ENCODE measurements at regions not wholly inside any gene's neighbourhood (a gene's known extent, or its start where the extent isn't known, plus 50 kb on each side); places are given as distances from the start of the nearest gene placed in this dataset.

DNA sequence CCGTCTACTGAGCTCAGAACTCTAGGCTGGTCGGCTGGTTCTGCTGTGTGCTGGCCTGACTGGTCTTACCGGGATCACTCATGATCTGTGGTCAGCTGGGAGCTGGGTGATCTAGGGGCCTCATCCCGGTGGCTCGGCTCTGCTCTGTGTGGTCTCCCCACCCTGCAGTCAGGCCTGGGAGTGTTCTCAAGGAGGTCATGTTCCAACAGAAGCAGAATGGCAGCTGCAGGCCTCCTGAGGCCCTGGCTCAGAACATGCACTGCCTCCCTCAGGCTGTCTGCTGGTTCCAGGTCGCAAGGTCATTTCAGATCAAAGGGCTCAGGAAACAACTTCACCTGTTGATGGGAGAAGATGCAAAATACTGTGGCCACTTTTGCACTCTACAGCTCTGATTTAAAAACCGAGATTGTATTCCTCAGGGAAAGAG is 81.1 kb upstream of the RFX8 start:
- DNase-seq (ENCODE audit: low read depth) = no peak

DNA sequence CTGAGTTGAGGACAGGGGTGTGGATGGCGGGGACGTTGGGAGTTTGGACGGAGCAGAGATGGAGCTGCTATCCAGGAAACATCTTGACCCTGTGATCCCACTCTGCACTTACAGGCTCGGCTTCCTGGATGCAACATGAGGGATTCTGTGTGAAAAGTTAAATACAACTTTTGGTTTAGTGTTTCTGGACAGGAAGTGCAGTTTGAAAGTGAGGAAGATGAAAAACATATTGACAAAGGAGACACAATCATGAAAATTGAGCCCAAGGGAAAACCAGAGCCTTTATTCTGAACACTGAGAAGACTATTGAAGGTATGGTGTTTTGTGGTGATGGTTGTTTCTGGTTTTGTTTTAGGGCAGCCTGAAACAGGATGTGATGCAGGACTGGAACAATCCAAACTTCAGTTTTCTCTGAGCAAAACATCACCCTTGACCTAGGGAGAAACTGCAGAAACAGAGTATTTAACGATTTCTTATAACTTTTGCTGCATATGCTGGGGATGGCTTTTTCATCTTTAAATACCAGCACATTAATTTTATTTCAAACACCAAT is 76.5 kb upstream of the RFX8 start:
- DNase-seq (ENCODE audit: low read depth) = no peak

GRCh38 chr2:101550555-101550954 is 75.6 kb upstream of the RFX8 start:
- no peak for DNase-seq (ENCODE audit: low read depth)

DNA sequence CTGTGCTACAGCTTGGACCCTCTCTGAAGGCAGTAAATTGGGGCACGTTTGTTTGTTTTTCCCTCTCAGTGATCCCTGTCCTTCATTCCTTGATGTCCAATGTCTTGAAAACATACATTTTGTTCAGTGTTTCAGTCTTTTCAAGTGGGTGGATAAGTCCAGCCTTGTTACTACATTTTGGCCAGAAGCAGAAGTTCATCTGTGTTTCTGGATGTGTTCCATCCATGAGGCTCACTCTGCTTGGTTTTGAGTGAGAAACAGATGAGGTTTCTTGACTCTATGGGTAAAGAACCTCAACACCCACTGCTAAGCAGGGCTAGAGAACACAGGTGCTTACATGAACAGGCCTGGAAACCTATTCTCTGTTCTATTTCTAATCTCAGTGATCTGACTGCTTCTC is 74.5 kb upstream of the RFX8 start:
- no peak for DNase-seq (ENCODE audit: low read depth)

- DNase-seq (ENCODE audit: low read depth) = peak; percentile 78
These were observed 71.6 kb upstream of the RFX8 start for GRCh38 chr2:101546376-101547058.

DNA sequence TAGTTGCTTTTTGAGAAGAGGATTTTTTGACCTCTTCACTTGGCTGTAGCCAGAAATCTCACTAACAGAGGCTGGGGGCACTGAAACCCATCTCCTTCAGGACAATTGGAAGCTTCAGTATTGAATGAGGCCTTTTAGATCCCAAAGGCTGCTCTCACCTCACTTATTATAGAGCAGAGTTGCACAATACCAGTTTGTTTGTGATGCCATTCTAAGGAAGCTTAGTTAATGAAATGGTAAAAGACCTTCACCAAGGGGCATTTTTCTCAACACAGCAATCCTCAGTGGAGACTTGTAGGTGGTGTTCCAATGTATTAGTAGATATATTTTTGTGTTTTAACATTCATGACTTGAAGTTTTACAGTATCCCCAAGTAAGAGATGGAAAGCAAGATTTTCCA is 71.0 kb upstream of the RFX8 start:
- DNase-seq (ENCODE audit: low read depth) = no peak

DNA sequence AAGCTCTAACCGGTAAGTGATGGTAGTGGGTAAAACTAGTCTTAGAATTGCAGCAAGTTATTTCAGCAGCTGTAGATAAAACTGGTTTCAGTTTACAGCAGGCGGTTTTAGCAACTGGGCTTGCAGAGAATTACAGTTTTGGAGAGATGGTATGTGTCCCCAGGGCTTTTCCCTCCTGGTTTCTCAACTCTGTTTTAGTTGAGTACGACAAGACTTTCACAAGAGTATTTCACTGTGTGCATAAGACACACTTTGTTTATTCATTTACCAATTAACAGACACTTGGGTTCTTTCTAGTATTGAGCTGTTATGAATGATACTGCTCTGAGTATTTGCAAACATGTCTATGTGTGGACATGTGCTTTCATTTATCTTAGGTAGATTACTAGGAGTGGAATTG is 65.6 kb upstream of the RFX8 start:
- DNase-seq (ENCODE audit: low read depth) = peak; percentile 34

DNA sequence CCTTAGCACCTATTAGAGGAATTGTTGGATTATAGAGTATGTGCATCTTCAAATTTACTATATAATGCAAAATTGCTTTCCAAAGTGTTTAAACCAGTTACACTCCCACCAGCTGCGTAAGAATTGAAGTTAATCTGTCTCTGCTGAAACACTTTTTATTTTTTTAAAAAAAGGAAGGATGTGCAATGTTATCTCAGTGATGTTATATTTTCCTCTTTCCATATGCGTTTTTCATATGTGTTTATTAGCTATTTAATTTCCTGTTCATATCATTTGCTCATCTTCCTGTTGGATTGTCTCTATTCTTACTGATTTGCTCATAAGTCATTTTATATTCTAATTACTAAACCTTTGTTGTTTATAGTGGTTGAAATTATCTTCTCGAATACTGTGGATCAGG is 63.2 kb upstream of the RFX8 start:
- no peak for DNase-seq (ENCODE audit: low read depth)

GRCh38 chr2:101534149-101534611 is 59.3 kb upstream of the RFX8 start:
- DNase-seq (ENCODE audit: low read depth) = peak; percentile 45

- DNase-seq (ENCODE audit: low read depth) = no peak
These were observed 58.7 kb upstream of the RFX8 start for GRCh38 chr2:101533561-101534148.

DNA sequence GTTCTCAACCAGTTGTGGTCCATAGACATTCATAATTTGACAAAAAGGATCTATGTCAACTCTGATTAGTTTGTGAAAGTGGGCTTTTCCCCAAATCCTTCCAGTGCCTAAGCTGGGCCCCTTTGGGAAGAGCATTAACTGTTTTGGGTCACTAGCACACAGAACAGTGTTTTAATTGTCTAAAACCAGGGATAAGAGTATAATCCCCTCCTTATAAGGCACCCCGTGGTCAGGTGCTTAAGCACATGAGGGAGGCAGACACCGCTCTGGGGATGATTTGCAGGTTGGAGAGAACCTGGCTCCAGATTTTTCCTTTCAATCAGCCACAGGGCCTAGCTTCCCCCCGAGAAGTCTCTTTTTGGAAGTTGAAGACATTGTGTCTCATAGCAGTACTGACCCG is 53.6 kb upstream of the RFX8 start:
- no peak for DNase-seq (ENCODE audit: low read depth)

- DNase-seq (ENCODE audit: low read depth) = peak; percentile 68
These were observed 50.0 kb upstream of the RFX8 start for GRCh38 chr2:101524806-101525430.
